HG03354 (cell line): ENCODE measurements at regions not wholly inside any gene's neighbourhood (a gene's known extent, or its start where the extent isn't known, plus 50 kb on each side); places are given as distances from the start of the nearest gene placed in this dataset.

Experiments
- ATAC-seq: cut with Tn5 transposase; IDR thresholded peaks from one replicate; pipeline ENCODE4 v1.9.1; 2021; ENCODE audit warnings: mild to moderate bottlenecking; ENCODE audit not compliant: unreplicated experiment, poor library complexity, severe bottlenecking

DNA sequence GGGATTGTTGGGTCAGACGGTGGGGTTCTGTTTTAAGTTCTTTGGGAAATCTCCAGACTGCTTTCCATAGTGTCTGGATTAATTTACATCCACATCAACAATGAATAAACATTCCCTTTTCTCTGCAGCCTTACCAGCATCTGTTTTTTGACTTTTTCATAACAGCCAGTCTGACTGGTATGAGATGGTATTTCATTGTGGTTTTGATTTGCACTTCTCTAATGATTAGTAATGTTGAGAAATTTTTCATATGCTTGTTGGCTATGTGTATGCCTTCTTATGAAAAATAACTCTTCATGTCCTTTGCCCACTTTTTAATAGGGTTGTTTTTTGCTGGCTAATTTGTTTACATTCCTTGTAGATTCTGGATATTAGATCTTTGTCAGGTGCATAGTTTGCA lies 140.8 kb upstream of the CNTN1 start:
- ATAC-seq = no peak

- no peak for ATAC-seq
Observed at GRCh38 chr12:40552868-40553267, 139.4 kb upstream of the CNTN1 start.

- ATAC-seq = no peak
Observed at GRCh38 chr12:40557980-40558379, 134.3 kb upstream of the CNTN1 start.

DNA sequence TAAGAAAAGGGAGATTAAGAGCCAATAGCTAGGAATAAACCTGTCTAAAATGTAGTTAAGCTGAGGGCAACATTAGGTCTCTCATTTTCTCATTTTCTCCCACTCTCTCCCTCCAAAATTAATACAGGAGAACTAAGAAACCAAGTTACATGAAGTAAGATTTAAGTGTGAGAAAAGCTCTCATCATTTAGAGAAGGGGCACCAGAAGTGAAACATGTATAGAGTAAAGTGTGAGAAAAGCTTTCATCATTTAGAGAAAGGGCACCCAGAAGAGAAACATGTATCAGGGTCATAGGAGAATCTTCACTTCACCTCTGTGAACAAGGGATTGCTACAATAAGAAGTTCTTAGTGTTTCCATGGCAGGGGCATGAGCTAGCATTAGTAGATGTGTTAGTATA lies 132.4 kb upstream of the CNTN1 start:
- ATAC-seq = no peak

GRCh38 chr12:40560848-40561247 lies 131.4 kb upstream of the CNTN1 start:
- ATAC-seq = no peak

GRCh38 chr12:40561395-40561966 lies 130.8 kb upstream of the CNTN1 start:
- ATAC-seq = peak; percentile 74

DNA sequence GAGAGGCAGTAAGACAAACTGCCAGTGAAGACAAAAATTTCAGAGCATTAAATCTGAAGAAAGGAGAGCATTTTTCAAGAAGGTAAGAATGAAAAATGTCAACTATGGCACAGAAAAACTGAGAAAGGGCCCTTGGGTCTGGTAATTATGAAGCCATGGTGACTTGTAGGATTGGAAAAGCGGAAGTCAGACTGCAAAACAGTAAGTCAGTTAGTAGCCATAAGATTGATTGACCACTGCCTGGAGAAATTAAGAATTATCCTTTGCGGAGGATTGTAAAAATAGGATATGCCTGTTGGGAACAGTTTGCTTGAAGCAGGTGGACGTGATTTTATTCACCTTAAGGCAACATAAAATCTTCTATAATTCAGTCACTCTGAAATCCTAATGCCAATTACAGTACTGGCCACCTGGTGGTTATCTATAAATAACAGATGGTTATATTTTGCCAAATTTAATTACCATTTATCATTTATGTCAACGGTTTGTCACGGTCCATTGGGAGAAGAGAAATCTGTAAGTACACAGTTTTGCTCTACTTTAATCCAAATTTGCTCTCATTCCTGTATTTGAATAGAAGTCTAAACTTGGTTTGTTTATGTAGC lies 127.1 kb upstream of the CNTN1 start:
- ATAC-seq = no peak

DNA sequence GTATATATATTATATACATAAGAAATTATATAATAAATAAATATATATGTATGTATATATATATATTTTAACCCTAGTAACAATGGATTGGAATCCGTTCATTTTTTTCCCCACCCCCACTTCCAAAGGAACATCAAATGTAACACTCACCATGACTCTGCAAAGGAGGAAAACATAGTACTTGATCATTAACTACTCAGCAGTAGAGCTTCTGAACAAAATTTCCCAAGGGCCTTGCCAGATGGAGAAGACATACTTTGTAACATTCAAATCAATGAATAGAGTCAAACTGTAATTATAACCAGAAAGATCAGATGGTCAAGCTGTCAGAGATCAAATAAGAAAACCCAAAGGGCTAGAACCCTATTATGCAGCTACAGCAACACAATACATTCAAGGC lies 126.0 kb upstream of the CNTN1 start:
- ATAC-seq = no peak

DNA sequence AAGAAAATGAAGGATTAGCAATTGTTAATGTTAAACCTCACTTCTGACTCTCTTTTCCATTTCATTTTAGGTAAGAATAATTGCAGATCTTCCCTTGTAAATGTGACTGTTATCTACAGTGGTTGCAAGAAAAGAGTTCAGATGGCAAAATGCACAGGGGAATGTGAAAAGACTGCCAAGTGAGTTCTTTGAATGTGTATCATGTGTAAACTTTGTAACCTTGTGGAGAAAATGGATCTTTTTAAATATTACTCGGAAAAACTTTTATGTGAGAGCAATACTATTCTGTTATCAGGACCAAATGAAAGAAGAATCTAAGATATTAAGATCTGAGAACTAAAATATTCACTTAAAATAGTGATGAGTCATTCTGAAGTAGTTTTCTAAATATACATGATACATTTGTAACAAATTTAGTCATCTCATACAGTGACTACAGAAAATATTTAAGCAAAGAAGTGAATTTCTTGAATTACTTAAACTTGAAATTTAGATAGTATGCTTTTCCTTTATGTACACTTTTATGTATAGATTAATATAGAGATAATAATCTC lies 122.5 kb upstream of the CNTN1 start:
- no peak for ATAC-seq

- no peak for ATAC-seq
Observed at GRCh38 chr12:40573024-40573423, 119.2 kb upstream of the CNTN1 start.

GRCh38 chr12:40575987-40576386 lies 116.3 kb upstream of the CNTN1 start:
- ATAC-seq = no peak

- ATAC-seq = no peak
Observed at GRCh38 chr12:40577834-40578233, 114.4 kb upstream of the CNTN1 start.

DNA sequence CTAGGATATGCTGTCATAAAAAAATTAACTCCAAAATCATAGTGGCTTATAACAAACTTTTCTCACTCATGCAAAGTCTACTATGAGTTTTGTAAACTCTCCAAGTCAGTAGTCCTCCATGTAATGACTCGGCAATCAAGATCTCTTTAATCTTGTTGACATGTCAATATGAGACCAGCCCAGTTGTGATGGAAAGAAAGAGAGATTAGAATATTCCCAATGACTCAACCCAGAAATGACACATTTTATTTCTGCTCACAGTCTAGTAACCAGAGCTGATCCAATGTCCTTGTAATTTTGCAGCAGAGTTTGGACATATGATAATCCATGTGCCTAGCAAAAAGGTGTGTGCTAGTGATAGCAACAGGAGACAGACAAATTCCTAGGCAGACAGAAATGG lies 112.6 kb upstream of the CNTN1 start:
- ATAC-seq = no peak

GRCh38 chr12:40580346-40580745 lies 111.9 kb upstream of the CNTN1 start:
- no peak for ATAC-seq

DNA sequence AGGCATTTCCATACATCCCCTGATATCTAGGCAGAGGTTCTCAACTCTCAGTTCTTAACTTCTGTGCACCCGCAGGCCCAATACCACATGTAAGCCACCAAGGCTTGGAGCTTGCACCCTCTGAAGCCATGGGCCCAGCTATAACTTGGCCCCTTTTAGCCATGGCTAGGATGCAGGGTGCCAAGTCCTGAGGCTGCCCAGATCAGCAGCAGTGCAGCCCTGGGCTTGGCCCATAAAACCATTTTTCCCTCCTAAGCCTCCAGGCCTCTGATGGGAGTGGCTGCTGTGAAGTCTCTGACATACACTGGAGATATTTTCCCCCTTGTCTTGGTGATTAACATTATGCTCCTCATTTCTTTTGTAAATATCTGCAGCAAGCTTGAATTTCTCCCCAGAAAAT lies 110.3 kb upstream of the CNTN1 start:
- ATAC-seq = no peak

- ATAC-seq = no peak
Observed at GRCh38 chr12:40583743-40584142, 108.5 kb upstream of the CNTN1 start.

DNA sequence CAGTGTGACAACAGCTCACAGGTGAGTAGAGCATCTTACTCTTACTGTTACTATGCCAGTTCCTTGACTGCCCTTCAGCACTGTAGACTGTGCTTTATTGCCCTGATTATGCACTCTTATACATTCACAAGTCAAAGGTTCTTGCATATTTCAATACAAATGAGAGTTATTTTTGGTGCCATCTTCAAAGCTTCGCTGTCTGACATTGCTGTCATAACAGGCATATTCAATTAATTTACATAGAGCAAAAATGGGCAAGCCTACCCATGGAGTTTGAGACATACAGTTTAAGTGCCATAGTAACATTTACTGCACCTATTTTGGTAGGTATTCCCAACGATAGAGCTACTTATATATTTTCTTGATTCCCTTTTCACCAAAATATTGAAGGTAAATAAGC lies 107.5 kb upstream of the CNTN1 start:
- ATAC-seq = no peak

GRCh38 chr12:40586823-40587222 lies 105.4 kb upstream of the CNTN1 start:
- no peak for ATAC-seq

DNA sequence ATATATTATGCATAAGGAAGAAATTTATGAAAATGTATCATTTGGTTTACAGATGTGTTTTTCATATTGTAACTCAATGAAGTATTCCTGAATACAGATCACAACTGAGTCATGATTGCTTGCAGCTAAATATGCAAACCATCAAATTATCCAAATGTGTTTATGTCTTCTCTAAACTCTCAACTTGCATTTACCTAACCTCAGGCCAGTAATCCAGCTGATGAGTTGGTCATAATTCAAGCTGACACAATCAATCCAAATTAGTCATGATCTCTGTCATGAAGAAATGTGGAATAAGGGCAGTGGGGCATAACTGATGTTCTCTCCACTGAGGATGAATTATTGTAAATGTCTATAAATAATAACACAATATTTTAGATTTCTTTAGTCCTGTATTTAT lies 104.8 kb upstream of the CNTN1 start:
- ATAC-seq = no peak

DNA sequence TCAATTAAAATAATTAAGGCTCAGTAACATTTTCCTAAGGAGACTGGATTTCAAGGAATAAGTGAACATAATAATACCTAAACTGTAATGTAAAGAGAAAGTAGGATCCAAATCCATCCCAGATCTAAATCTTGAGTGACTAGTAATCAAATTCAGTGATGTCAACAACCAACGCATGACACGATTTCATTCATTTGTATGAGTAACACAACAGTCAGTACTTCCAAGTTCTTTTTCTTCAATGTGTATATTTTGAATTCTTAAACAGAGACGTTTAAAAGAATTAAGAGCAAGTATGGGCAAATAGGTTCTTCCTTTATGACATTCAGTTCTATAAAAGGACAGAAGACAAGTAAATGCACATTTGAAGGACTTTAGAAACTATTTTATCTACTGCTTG lies 104.3 kb upstream of the CNTN1 start:
- ATAC-seq = no peak

GRCh38 chr12:40597133-40597532 lies 95.1 kb upstream of the CNTN1 start:
- no peak for ATAC-seq

- ATAC-seq = no peak
Observed at GRCh38 chr12:40598073-40598472, 94.2 kb upstream of the CNTN1 start.
